ENCODE measurements at regions not wholly inside any gene's neighbourhood (a gene's known extent, or its start where the extent isn't known, plus 50 kb on each side); places are given as distances from the start of the nearest gene placed in this dataset.
"Not testable (repeated sequence)": the region's sequence is repeated elsewhere in the genome, so short reads cannot be mapped to it uniquely, and the experiment has no call there.

GRCh38 chr3:94405258-94406035 is 342.6 kb downstream of the NSUN3 start:
- intact Hi-C loops (cut with DNase I) = no loop called here
- 68 to 69% methylated on average over 5 of the region's 5 CpGs for WGBS, 2 donors
- no peaks in the 10 kb centered on the region for H3K9me3 ChIP-seq
- no peaks in the 10 kb centered on the region for H3K36me3 ChIP-seq
- no peak for DNase-seq
- no peak overlapping the region for H3K27ac ChIP-seq
- no peak overlapping the region for H3K4me3 ChIP-seq
- TF ChIP-seq CTCF (IDR thresholded peaks at IDR 0.05) (no peak), POLR2A (IDR thresholded peaks at IDR 0.05) (no peak)
- no peaks in the 10 kb centered on the region for H3K27me3 ChIP-seq
- H3K4me1 ChIP-seq = no peaks in the 10 kb centered on the region

GRCh38 chr3:94406595-94406994 is 343.7 kb downstream of the NSUN3 start:
- no peak for DNase-seq
- intact Hi-C loops (cut with DNase I) = no loop called here
- no peaks in the 10 kb centered on the region for H3K36me3 ChIP-seq
- TF ChIP-seq POLR2A (IDR thresholded peaks at IDR 0.05) (no peak), CTCF (IDR thresholded peaks at IDR 0.05) (no peak)
- no peak overlapping the region for H3K27ac ChIP-seq
- H3K4me1 ChIP-seq = no peaks in the 10 kb centered on the region
- H3K4me3 ChIP-seq = no peak overlapping the region
- no peaks in the 10 kb centered on the region for H3K27me3 ChIP-seq
- H3K9me3 ChIP-seq = no peaks in the 10 kb centered on the region

GRCh38 chr3:94412936-94413335 is 350.1 kb downstream of the NSUN3 start:
- H3K4me3 ChIP-seq; H3K4me1 ChIP-seq; H3K27me3 ChIP-seq; H3K9me3 ChIP-seq; H3K36me3 ChIP-seq; intact Hi-C loops (cut with DNase I); H3K27ac ChIP-seq; DNase-seq: not testable (repeated sequence)
- WGBS, 2 donors = 51 to 71% methylated on average over 4 of the region's 4 CpGs

GRCh38 chr3:94413336-94414108 is 350.7 kb downstream of the NSUN3 start:
- no peak overlapping the region for H3K27ac ChIP-seq
- TF ChIP-seq CTCF (IDR thresholded peaks at IDR 0.05) (no peak), POLR2A (IDR thresholded peaks at IDR 0.05) (no peak)
- H3K4me1 ChIP-seq = peaks cover 0 to 9% (median 0%) of the 10 kb centered on the region in 3 donors
- no peak for DNase-seq
- no peak overlapping the region for H3K4me3 ChIP-seq
- H3K9me3 ChIP-seq = no peaks in the 10 kb centered on the region
- no peaks in the 10 kb centered on the region for H3K27me3 ChIP-seq
- WGBS, 2 donors = 46 to 49% methylated on average over 4 of the region's 4 CpGs
- intact Hi-C loops (cut with DNase I) = no loop called here
- no peaks in the 10 kb centered on the region for H3K36me3 ChIP-seq

- no peak for DNase-seq
- Histone ChIP-seq H3K27ac (no peak overlapping the region), H3K27me3 (no peaks in the 10 kb centered on the region), H3K9me3 (no peaks in the 10 kb centered on the region), H3K4me1 (peaks cover 0 to 9% (median 0%) of the 10 kb centered on the region in 3 donors), H3K4me3 (no peak overlapping the region), H3K36me3 (no peaks in the 10 kb centered on the region)
- intact Hi-C loops (cut with DNase I) = no loop called here
- no peak for TF ChIP-seq POLR2A (IDR thresholded peaks at IDR 0.05)
- TF ChIP-seq CTCF (IDR thresholded peaks at IDR 0.05) = no peak
- WGBS, 2 donors = 68 to 75% methylated on average over 2 of the region's 2 CpGs
Observed at GRCh38 chr3:94414418-94414817, 351.6 kb downstream of the NSUN3 start.
